ENCODE measurements at regions not wholly inside any gene's neighbourhood (a gene's known extent, or its start where the extent isn't known, plus 50 kb on each side); places are given as distances from the start of the nearest gene placed in this dataset.
A peak's percentile ranks its signal among the peaks of the same experiment; 100 is the strongest.

DNA sequence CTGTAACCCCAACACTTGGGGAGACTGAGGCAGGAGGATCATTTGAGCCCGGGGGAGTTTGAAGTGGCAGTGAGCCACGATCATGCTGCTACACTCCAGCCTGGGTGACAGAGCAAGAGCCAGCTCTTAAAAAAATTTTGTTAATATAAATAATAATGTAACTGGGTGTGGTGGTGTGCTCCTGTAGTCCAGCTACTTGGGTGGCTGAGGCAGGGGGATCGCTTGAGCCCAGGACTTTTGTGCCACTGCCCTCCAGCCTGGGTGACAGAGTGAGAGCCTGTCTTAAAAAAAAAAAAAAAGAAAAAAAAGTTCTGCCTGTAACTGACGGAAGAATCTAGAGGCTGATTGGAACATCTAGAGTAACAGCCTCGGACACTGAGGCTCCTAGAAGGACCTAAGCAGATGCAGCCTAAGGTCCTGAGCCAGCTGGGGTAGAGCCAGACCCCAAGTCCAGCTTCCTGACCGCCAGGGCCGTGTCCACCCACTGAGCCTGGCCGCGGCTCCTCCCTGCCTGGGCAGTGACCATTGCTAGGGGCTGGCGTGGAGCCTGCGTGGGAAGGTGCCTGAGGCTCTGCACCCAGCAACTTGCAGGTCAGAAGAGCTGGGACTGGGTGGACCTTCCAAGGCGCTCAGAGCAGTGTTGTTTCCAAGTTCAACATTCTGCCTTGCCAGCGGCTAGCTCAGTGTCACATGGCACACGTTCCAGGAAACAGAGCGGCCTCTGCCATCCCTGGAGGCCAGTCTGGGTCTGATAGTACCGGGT, 209.4 kb upstream of the CIBAR2 start:
- Histone ChIP-seq H3K27me3 (ENCODE audit: control insufficient read depth, insufficient read depth) (no peaks in the 10 kb centered on the region), H3K9me3 (ENCODE audit: control insufficient read depth, low read length) (no peaks in the 10 kb centered on the region), H3K4me3 (ENCODE audit: low read length) (no peak overlapping the region), H3K27ac (ENCODE audit: low read length) (peak overlapping the region; percentile 43), H3K4me1 (ENCODE audit: control insufficient read depth, insufficient read depth, low read length) (peaks cover 12% of the 10 kb centered on the region)
- ATAC-seq (peak; percentile 98), DNase-seq (peak; percentile 99)
- 16% methylated on average over 16 of the region's 16 CpGs for WGBS
- intact Hi-C loops (cut with DNase I): loop anchor here in 1 of 4 donors (5.0 kb wide), 1 partner anchor 46 kb away; no protein-coding TSS in a partner anchor

DNA sequence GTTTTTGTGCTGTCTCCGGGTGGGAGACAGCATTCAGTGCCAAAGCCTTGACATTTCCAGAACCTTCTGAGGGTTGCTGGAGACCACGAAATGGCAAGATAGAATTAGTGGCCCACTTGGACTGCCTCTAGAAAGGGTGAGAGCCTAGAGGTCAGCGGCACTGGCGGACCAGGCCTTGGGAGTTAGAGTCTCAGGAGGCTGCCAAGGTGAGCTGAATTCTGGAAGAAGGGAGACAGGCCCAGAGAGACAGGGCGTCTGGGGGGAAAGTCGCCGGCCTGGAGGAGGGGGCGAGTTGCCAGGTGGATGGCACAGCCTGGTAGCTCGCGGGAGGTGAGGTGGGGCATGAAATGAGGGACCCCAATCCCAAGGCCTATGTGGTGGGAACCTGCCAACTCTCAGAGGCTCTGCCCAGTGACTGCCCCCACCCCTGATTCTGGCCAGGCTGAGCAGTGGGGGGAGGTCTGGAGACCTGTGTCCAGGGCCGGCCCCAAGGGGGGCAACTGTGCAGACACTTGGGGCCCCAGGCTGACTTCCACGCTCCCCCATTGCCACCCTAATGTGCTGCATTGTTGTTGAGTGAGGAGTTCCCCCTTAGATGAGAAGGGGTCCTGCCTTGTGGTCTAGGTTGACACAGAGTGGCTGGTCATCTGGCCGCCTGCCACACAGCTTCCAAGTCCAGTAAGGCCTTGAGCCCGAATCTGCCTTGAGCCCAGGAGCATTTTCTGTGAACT, 211.1 kb upstream of the CIBAR2 start:
- WGBS: 83% methylated on average over 14 of the region's 14 CpGs
- intact Hi-C loops (cut with DNase I): loop anchor here in 1 of 4 donors (5.0 kb wide), 1 partner anchor 44 kb away; no protein-coding TSS in a partner anchor
- H3K9me3 ChIP-seq (ENCODE audit: control insufficient read depth, low read length): no peaks in the 10 kb centered on the region
- H3K27me3 ChIP-seq (ENCODE audit: control insufficient read depth, insufficient read depth): no peaks in the 10 kb centered on the region
- peak overlapping the region; percentile 73 for H3K27ac ChIP-seq (ENCODE audit: low read length)
- no peak overlapping the region for H3K4me3 ChIP-seq (ENCODE audit: low read length)
- peaks cover 14% of the 10 kb centered on the region for H3K4me1 ChIP-seq (ENCODE audit: control insufficient read depth, insufficient read depth, low read length)
- DNase-seq: peak in 1 of 3 donors; percentile 73
- no peak for ATAC-seq

DNA sequence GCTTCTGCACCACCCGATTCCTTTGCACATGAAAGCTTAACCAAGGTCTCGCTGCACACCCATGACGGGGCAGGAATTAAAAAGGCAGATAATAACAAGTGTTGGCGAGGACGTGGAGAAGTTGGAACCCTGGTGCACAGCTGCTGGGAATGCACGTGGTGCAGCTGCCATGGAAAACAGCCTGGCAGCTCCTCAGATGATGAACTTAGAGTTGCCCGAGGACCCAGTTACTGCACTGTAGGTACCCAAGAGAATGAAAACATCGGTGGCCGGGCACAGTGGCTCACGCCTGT, 211.6 kb upstream of the CIBAR2 start:
- Histone ChIP-seq H3K27me3 (ENCODE audit: control insufficient read depth, insufficient read depth) (no peaks in the 10 kb centered on the region), H3K4me3 (ENCODE audit: low read length) (no peak overlapping the region), H3K9me3 (ENCODE audit: control insufficient read depth, low read length) (no peaks in the 10 kb centered on the region), H3K27ac (ENCODE audit: low read length) (no peak overlapping the region), H3K4me1 (ENCODE audit: control insufficient read depth, insufficient read depth, low read length) (peaks cover 19% of the 10 kb centered on the region)
- WGBS: 97% methylated on average over 10 of the region's 10 CpGs
- ATAC-seq: no peak
- intact Hi-C loops (cut with DNase I): loop anchor here in 1 of 4 donors (5.0 kb wide), 1 partner anchor 43 kb away; no protein-coding TSS in a partner anchor
- no peak for DNase-seq

DNA sequence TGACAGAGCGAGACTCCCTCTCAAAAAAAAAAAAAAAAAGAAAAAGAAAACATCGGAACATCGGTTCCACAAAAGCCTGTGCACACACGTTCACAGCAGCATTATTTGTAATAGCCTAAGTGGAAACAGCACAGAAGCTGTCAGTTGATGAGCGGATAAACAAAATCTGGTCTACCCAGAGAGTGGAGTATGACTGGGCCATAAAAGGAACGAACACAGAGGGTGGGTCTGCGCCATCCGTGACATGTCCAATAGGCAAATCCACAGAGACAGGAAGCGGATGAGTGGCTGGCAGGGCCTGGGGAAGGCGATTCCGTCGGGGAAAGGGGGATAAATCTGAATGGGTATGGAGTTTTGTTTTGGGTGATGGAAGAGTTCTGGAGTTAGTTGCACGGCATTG, 212.2 kb upstream of the CIBAR2 start:
- DNase-seq (no peak), ATAC-seq (no peak)
- 89% methylated on average over 13 of the region's 13 CpGs for WGBS
- Histone ChIP-seq H3K4me1 (ENCODE audit: control insufficient read depth, insufficient read depth, low read length) (peaks cover 19% of the 10 kb centered on the region), H3K9me3 (ENCODE audit: control insufficient read depth, low read length) (no peaks in the 10 kb centered on the region), H3K4me3 (ENCODE audit: low read length) (no peak overlapping the region), H3K27ac (ENCODE audit: low read length) (no peak overlapping the region), H3K27me3 (ENCODE audit: control insufficient read depth, insufficient read depth) (no peaks in the 10 kb centered on the region)
- intact Hi-C loops (cut with DNase I): loop anchor here in 1 of 4 donors (5.0 kb wide), 1 partner anchor 43 kb away; no protein-coding TSS in a partner anchor

DNA sequence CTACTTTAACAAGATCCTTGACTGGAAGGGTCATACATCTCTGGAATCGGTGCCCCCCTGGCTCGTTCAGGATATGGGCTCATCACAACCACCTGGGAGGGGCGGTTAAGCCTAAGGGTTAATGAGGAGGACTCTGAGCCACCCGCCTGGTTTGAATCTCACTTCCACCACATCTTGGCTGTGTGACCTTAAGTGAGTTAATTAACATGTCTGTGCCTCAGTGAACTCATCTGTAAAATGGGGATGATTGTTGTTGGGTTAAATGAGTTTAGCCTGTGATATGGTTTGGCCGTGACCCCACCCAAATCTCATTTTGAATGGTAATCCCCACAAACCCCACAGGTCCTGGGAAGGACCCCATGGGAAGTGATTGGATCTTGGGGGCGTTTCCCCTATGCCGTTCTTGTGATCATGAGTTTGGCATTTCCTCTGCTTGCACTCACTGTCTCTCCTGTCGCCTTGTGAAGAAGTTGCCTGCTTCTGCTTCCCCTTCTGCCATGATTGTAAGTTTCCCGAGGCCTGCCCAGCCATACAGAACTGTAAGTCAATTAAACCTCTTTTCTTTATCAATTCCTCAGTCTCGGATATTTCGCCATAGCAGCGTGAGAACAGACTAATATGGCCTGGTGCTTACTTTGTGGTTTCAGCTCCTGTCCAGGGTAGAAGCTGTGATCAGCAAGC, 214.0 kb upstream of the CIBAR2 start:
- 83% methylated on average over 12 of the region's 12 CpGs for WGBS
- DNase-seq: no peak
- Histone ChIP-seq H3K4me1 (ENCODE audit: control insufficient read depth, insufficient read depth, low read length) (peaks cover 20% of the 10 kb centered on the region), H3K27me3 (ENCODE audit: control insufficient read depth, insufficient read depth) (no peaks in the 10 kb centered on the region), H3K9me3 (ENCODE audit: control insufficient read depth, low read length) (no peaks in the 10 kb centered on the region), H3K4me3 (ENCODE audit: low read length) (no peak overlapping the region), H3K27ac (ENCODE audit: low read length) (no peak overlapping the region)
- no peak for ATAC-seq
- intact Hi-C loops (cut with DNase I): no loop called here

DNA sequence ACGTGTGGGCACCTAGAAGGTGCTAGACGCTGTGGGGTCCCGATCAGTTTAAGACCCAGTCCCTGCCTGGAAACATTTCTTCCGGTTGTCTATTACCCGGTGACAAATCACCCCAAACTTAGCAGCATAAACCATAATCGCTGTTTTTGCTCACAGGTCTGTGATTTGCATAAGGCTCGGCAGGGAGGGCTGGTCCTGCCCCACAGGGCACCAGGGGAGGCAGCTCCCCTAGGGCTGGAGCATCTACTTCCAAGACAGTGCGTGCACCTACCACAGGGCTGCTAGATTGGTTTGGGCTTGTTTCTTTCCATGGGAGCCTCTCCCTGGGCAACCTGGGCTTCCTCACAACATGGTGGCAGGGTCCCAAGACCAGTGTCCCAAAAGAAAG, 214.5 kb upstream of the CIBAR2 start:
- ATAC-seq (no peak), DNase-seq (no peak)
- intact Hi-C loops (cut with DNase I): no loop called here
- H3K27me3 ChIP-seq (ENCODE audit: control insufficient read depth, insufficient read depth): no peaks in the 10 kb centered on the region
- peaks cover 20% of the 10 kb centered on the region for H3K4me1 ChIP-seq (ENCODE audit: control insufficient read depth, insufficient read depth, low read length)
- H3K9me3 ChIP-seq (ENCODE audit: control insufficient read depth, low read length): no peaks in the 10 kb centered on the region
- no peak overlapping the region for H3K27ac ChIP-seq (ENCODE audit: low read length)
- WGBS: 97% methylated on average over 8 of the region's 8 CpGs
- H3K4me3 ChIP-seq (ENCODE audit: low read length): no peak overlapping the region

DNA sequence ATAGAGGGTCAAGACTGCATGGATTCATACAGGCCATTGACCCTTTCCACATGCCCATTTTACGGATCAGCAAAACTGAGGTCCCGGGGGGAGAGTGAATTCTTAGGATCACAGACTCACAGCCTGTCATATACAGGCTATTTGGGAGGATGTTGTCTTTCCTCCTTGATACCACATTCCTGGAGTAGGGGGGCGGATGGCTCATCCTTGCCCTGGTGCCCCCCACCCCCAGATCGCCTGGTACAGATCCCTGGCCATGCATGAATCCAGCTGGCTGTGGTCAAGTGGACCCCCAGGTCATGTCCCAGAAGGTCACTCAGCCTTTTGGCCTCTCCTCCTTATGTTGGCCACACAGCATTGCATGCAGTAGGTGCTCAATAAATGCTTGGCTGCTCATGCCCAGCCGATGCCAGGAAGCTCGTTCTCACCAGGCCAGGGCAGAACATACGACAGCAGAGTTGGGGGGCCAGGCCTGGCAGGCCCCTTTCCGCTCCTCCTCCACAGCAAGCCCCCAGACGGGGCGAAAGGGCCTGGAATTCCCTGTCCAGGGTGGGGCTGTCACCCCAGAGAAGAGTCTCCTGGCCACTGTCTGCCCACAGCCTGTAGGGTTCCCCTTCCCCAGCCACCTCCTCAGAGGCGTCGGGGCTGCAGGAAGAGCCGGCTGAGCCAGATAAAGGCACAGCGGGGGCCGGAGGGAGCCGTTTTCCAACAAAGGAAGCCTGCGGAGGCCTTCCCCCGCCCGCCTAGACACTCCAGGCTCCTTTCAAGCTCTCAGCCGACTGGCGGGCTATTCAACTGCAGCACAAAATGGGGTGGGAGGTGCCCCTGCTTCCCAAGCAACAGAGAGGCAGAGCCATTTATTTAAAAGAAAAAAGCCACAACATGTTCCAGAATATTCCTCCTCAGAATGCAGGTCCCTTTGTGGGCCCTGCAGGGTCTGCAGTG, 215.7 kb upstream of the CIBAR2 start:
- peak in 1 of 3 donors; percentile 84 for DNase-seq
- H3K9me3 ChIP-seq (ENCODE audit: control insufficient read depth, low read length): no peaks in the 10 kb centered on the region
- no peaks in the 10 kb centered on the region for H3K27me3 ChIP-seq (ENCODE audit: control insufficient read depth, insufficient read depth)
- intact Hi-C loops (cut with DNase I): no loop called here
- peaks cover 18% of the 10 kb centered on the region for H3K4me1 ChIP-seq (ENCODE audit: control insufficient read depth, insufficient read depth, low read length)
- no peak overlapping the region for H3K27ac ChIP-seq (ENCODE audit: low read length)
- no peak overlapping the region for H3K4me3 ChIP-seq (ENCODE audit: low read length)
- 39% methylated on average over 21 of the region's 21 CpGs for WGBS
- ATAC-seq: peak; percentile 55 to 72

DNA sequence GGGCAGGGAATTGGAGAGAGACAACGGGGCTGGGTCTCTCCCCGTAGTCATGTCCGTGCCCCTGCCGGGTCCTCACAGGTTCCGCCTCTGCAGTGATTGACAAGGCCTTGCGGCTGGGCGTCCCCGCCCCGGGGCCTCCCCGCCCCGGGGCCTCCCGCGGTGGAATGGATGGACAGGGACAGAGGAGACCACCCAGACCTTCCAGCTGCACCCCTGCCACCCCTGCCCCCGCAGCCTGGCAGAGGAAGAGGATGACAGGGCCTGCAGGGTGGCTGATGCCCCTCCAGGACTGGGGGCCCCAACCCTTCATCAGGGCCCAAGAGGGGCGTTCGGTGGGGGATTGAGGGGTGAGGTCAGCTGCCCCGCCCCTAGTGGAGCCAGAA, 216.4 kb upstream of the CIBAR2 start:
- Histone ChIP-seq H3K27me3 (ENCODE audit: control insufficient read depth, insufficient read depth) (no peaks in the 10 kb centered on the region), H3K4me3 (ENCODE audit: low read length) (no peak overlapping the region), H3K4me1 (ENCODE audit: control insufficient read depth, insufficient read depth, low read length) (peaks cover 13% of the 10 kb centered on the region), H3K27ac (ENCODE audit: low read length) (no peak overlapping the region), H3K9me3 (ENCODE audit: control insufficient read depth, low read length) (no peaks in the 10 kb centered on the region)
- intact Hi-C loops (cut with DNase I): no loop called here
- WGBS: 38% methylated on average over 17 of the region's 17 CpGs
- ATAC-seq: peak in 1 of 2 donors; percentile 3
- DNase-seq: no peak

DNA sequence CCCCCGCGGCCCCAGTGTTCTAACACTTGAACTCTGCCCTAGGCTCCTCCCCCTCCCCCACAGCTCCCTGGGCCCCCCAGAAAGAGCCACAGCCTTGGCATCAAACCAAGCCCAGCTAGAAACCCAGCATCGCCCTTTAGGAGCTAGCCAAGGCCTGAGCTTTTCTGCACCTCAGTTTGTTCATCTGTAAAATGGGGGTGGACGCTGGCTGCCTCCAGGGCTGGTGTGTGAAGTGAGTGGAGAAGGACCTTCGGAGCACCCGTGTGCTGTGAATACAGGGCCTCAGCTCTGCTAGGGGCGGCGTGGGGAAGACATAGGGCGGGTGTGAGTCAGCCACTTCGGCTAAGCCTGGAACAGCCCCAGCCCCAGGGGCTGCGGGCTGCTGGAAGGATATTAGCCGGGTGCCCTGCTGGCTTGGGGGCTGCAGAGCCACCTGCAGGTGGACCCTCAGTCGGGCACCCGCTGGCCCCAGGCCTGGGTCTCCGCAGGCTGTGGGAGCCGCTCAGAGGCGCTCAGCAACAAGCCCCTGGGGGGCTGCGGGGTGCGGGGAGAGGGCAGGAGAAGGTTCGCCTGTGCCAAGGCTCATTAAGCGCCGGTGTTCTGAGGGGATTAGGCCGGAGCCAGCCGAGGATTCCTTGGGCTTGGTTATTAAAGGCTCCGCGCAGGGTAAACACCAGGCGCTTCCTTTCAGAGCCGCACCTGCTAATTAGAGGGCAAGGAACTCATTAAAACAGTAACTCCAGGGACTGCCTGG, 217.0 kb upstream of the CIBAR2 start:
- no peaks in the 10 kb centered on the region for H3K27me3 ChIP-seq (ENCODE audit: control insufficient read depth, insufficient read depth)
- H3K4me1 ChIP-seq (ENCODE audit: control insufficient read depth, insufficient read depth, low read length): peaks cover 13% of the 10 kb centered on the region
- no peaks in the 10 kb centered on the region for H3K9me3 ChIP-seq (ENCODE audit: control insufficient read depth, low read length)
- H3K4me3 ChIP-seq (ENCODE audit: low read length): no peak overlapping the region
- WGBS: 66% methylated on average over 28 of the region's 28 CpGs
- H3K27ac ChIP-seq (ENCODE audit: low read length): no peak overlapping the region
- DNase-seq (peak in 1 of 3 donors; percentile 59), ATAC-seq (peak in 1 of 2 donors; percentile 20)
- intact Hi-C loops (cut with DNase I): no loop called here
